Calu3 (cell line): ENCODE measurements at regions not wholly inside any gene's neighbourhood (a gene's known extent, or its start where the extent isn't known, plus 50 kb on each side); places are given as distances from the start of the nearest gene placed in this dataset.

ENCODE experiments used
- BruUV-seq: library from RNA; stranded (reverse); fragments of 400-500 nt; replicated peaks from 2 replicates; lab custom pipeline; 2021; lab: Mats Ljungman, UMichigan
- CTCF ChIA-PET: fragments of 300-600 bp; sonication (Branson Sonifier 250); formaldehyde crosslinking; loops from one replicate; lab custom pipeline; 2022; ENCODE audit warnings: antibody characterized with exemption; lab: Charles Lee
- DNase-seq: peaks from one replicate; pipeline ENCODE4 v3.0.0; 2022
- H3K27ac Mint-ChIP-seq: one replicate; pipeline ENCODE4 v1.8.0; 2022; ENCODE audit warnings: mixed read lengths; ENCODE audit not compliant: unreplicated experiment
- H3K27me3 Mint-ChIP-seq: one replicate; pipeline ENCODE4 v1.8.0; 2022; ENCODE audit warnings: mixed read lengths; ENCODE audit not compliant: unreplicated experiment
- H3K36me3 Mint-ChIP-seq: one replicate; pipeline ENCODE4 v1.8.0; 2022; ENCODE audit warnings: mild to moderate bottlenecking, moderate library complexity, mixed read lengths; ENCODE audit not compliant: insufficient read depth, unreplicated experiment
- H3K4me1 Mint-ChIP-seq: one replicate; pipeline ENCODE4 v1.8.0; 2022; ENCODE audit warnings: mild to moderate bottlenecking, low read depth, mixed read lengths; ENCODE audit not compliant: unreplicated experiment
- H3K4me3 Mint-ChIP-seq: one replicate; pipeline ENCODE4 v1.8.0; 2022; ENCODE audit warnings: mild to moderate bottlenecking, low read depth, moderate library complexity, mixed read lengths; ENCODE audit not compliant: unreplicated experiment
- H3K9me3 Mint-ChIP-seq: one replicate; pipeline ENCODE4 v1.8.0; 2022; ENCODE audit warnings: low read depth, mixed read lengths; ENCODE audit not compliant: unreplicated experiment
- CTCF ChIP-seq: fragments of 200-600 bp; IDR thresholded peaks from one replicate; pipeline ENCODE4 v1.8.0; 2022; ENCODE audit warnings: antibody characterized with exemption; ENCODE audit not compliant: unreplicated experiment
- intact Hi-C: fragments of 100-400 bp; cut with micrococcal nuclease; formaldehyde crosslinking; loops from one replicate; pipeline ENCODE4 v1.10.0; 2022; ENCODE audit not compliant: unreplicated experiment

GRCh38 chrX:10021461-10022272 lies 54.5 kb downstream of the CLDN34 start:
- peak overlapping the region; percentile 40 for H3K4me3 Mint-ChIP-seq
- H3K27ac Mint-ChIP-seq: peak overlapping the region; percentile 31
- intact Hi-C loops: no loop called here
- no peak for DNase-seq
- peaks cover 32% of the 10 kb centered on the region for H3K4me1 Mint-ChIP-seq
- no peaks in the 10 kb centered on the region for H3K9me3 Mint-ChIP-seq
- H3K27me3 Mint-ChIP-seq: no peaks in the 10 kb centered on the region
- no TSS peak for BruUV-seq
- CTCF ChIA-PET: no interaction called here
- TF ChIP-seq CTCF: no peak
- peaks cover 6% of the 10 kb centered on the region for H3K36me3 Mint-ChIP-seq

- no peak for TF ChIP-seq CTCF
- H3K27me3 Mint-ChIP-seq: no peaks in the 10 kb centered on the region
- intact Hi-C loops: no loop called here
- peaks cover under 1% of the 10 kb centered on the region for H3K36me3 Mint-ChIP-seq
- no TSS peak for BruUV-seq
- peaks cover 29% of the 10 kb centered on the region for H3K4me1 Mint-ChIP-seq
- DNase-seq: no peak
- H3K4me3 Mint-ChIP-seq: peak overlapping the region; percentile 40
- H3K27ac Mint-ChIP-seq: no peak overlapping the region
- CTCF ChIA-PET: no interaction called here
- no peaks in the 10 kb centered on the region for H3K9me3 Mint-ChIP-seq
Measured at GRCh38 chrX:10022273-10022541, 55.0 kb downstream of the CLDN34 start.

DNA sequence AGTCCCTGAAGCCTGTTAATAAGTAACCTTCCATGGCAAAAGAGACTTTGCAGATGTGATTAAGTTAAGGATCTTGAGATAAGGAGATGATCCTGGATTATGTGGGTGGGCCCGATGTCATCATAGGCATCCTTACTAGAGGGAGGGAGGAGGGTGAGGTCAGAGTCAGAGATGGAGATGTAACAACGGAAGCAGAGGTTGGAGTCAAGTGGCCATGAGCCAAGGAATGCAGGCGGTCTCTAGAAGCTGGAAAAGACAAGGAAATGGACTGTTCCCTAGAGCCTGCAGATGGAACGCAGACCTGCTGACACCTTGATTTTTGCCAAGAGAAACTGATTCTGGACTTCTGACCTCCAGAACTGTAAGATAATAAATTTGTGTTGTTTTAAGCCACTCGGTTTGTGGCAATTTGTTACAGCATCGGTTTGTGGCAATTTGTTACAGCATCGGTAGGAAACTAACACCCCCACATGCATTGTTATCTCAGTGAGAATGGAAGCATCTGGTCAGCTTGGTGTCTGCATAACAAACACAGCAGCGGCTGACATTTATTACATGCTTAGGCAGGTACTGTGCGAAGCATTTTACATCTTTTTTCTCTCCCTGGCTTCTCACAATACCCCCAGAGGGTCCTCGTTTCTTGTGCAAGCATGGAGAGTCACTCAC lies 55.6 kb downstream of the CLDN34 start:
- Mint-ChIP-seq H3K27ac (no peak overlapping the region), H3K4me1 (peaks cover 32% of the 10 kb centered on the region), H3K27me3 (no peaks in the 10 kb centered on the region), H3K36me3 (no peaks in the 10 kb centered on the region), H3K4me3 (no peak overlapping the region), H3K9me3 (no peaks in the 10 kb centered on the region)
- no peak for TF ChIP-seq CTCF
- no peak for DNase-seq
- CTCF ChIA-PET: no interaction called here
- intact Hi-C loops: no loop called here
- BruUV-seq: no TSS peak

GRCh38 chrX:10023821-10024220 lies 56.7 kb downstream of the CLDN34 start:
- TF ChIP-seq CTCF: no peak
- CTCF ChIA-PET: interaction anchor here (1.0 kb wide), 1 partner anchor 96 kb away, joined by 4 read pairs; no protein-coding TSS in a partner anchor
- DNase-seq: no peak
- no TSS peak for BruUV-seq
- Mint-ChIP-seq H3K36me3 (no peaks in the 10 kb centered on the region), H3K27ac (no peak overlapping the region), H3K4me3 (no peak overlapping the region), H3K27me3 (no peaks in the 10 kb centered on the region), H3K9me3 (no peaks in the 10 kb centered on the region), H3K4me1 (peaks cover 35% of the 10 kb centered on the region)
- intact Hi-C loops: no loop called here
